OCI-LY7 (cell line): ENCODE measurements at regions not wholly inside any gene's neighbourhood (a gene's known extent, or its start where the extent isn't known, plus 50 kb on each side); places are given as distances from the start of the nearest gene placed in this dataset.

ENCODE experiments used
- BruUV-seq: library from RNA; stranded (reverse); fragments of 400-500 nt; replicated peaks from 2 replicates; lab custom pipeline; 2021; lab: Mats Ljungman, UMichigan
- CTCF ChIA-PET: fragments of 300-600 bp; sonication (Branson Sonifier 250); formaldehyde crosslinking; loops from one replicate; lab custom pipeline; 2022; ENCODE audit warnings: antibody characterized with exemption; ENCODE audit not compliant: unreplicated experiment; lab: Charles Lee
- POLR2A ChIA-PET: fragments of 300-600 bp; sonication (Branson Sonifier 250); formaldehyde crosslinking; loops from one replicate; lab custom pipeline; 2022; ENCODE audit warnings: antibody characterized with exemption; lab: Charles Lee
- DNase-seq: peaks from one replicate; pipeline ENCODE4 v3.0.0-alpha.2; 2015; ENCODE audit warnings: low spot score
- H2AFZ ChIP-seq: fragments of 200-600 bp; sonication (generic), shearing (Covaris generic); 2 replicates; pipeline ENCODE4 v1.6.1; 2014; ENCODE audit warnings: mild to moderate bottlenecking, antibody characterized with exemption, low read length, moderate library complexity
- H3K27ac ChIP-seq: fragments of 200-600 bp; sonication (generic); 2 replicates; pipeline ENCODE4 v1.5.1; 2014; ENCODE audit warnings: mixed run types, low read depth, mild to moderate bottlenecking, moderate library complexity, low read length, inconsistent platforms; ENCODE audit not compliant: poor library complexity, severe bottlenecking
- H3K36me3 ChIP-seq: fragments of 200-600 bp; sonication (generic); 2 replicates; pipeline ENCODE4 v1.6.1; 2014; ENCODE audit warnings: mild to moderate bottlenecking, antibody characterized with exemption, low read length, moderate library complexity, mixed read lengths; ENCODE audit not compliant: insufficient read depth
- H3K4me1 ChIP-seq: fragments of 200-600 bp; sonication (generic); 2 replicates; pipeline ENCODE4 v1.5.1; 2014; ENCODE audit warnings: mild to moderate bottlenecking, low read length; ENCODE audit not compliant: insufficient read depth, poor library complexity, severe bottlenecking
- H3K4me2 ChIP-seq: fragments of 200-600 bp; sonication (generic); 2 replicates; pipeline ENCODE4 v1.6.1; 2014; ENCODE audit warnings: mild to moderate bottlenecking, low read length
- H3K4me3 ChIP-seq: fragments of 200-600 bp; sonication (generic); 2 replicates; pipeline ENCODE4 v1.5.1; 2014; ENCODE audit warnings: mild to moderate bottlenecking, low read depth, low read length; ENCODE audit not compliant: poor library complexity, severe bottlenecking
- H3K79me2 ChIP-seq: fragments of 200-600 bp; sonication (generic); 2 replicates; pipeline ENCODE4 v1.6.1; 2016; ENCODE audit warnings: low read depth, mild to moderate bottlenecking, low read length, moderate library complexity, mixed read lengths; ENCODE audit not compliant: insufficient read depth
- H3K9me2 ChIP-seq: fragments of 200-600 bp; sonication (generic); 2 replicates; pipeline ENCODE4 v1.6.1; 2016; ENCODE audit warnings: mild to moderate bottlenecking, low read length, mixed read lengths; ENCODE audit not compliant: insufficient read depth
- H3K9me3 ChIP-seq: fragments of 200-600 bp; sonication (generic); 2 replicates; pipeline ENCODE4 v1.6.1; 2014; ENCODE audit warnings: mild to moderate bottlenecking, mixed run types, low read length, mixed read lengths
- H4K20me1 ChIP-seq: fragments of 200-600 bp; sonication (generic); 2 replicates; pipeline ENCODE4 v1.6.1; 2014; ENCODE audit warnings: mild to moderate bottlenecking, antibody characterized with exemption, low read length, moderate library complexity, mixed read lengths; ENCODE audit not compliant: insufficient read depth
- EZH2phosphoT487 ChIP-seq: fragments of 200-600 bp; sonication (generic); IDR thresholded peaks from 2 replicates; pipeline ENCODE4 v1.6.1; 2018; ENCODE audit warnings: low read depth, borderline replicate concordance, mild to moderate bottlenecking, mixed run types, antibody characterized with exemption, low read length, moderate library complexity, mixed read lengths
- intact Hi-C: fragments of 100-400 bp; cut with micrococcal nuclease; formaldehyde crosslinking; loops from one replicate; pipeline ENCODE4 v1.10.0; 2022; ENCODE audit not compliant: unreplicated experiment
- TF ChIP-seq, protein P1 (sequence below): fragments of 200-600 bp; sonication (generic); conservative IDR thresholded peaks from 2 replicates; pipeline ENCODE4 v1.5.1; 2014; ENCODE audit warnings: mild to moderate bottlenecking, antibody characterized with exemption, low read length, moderate library complexity, mixed read lengths

DNA sequence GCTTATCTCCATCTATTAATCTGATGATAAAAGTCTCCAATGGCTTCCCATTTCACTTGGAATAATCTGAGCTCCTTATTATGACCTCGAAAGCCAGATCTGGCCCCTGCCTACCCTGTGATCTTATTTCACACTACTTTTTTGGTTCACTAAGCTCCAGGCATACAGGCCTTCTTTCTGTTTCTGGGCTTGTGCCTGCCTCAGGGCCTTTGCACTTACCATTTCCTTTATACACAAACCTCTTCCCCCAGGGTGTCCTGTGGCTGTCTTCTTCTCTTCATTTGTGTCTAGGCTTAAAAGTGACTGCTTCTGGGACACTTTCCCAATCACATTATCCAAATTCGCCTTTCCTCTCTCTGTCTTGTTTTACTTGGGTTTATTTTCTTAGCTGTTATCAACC, 478.8 kb downstream of the LRIG3 start:
- ChIA-PET CTCF (no interaction called here), POLR2A (no interaction called here)
- Histone ChIP-seq H3K9me2 (no peaks in the 10 kb centered on the region), H3K79me2 (no peaks in the 10 kb centered on the region), H2AFZ (no peak overlapping the region), H3K4me1 (no peaks in the 10 kb centered on the region), H3K36me3 (no peaks in the 10 kb centered on the region), H4K20me1 (no peaks in the 10 kb centered on the region), H3K9me3 (no peaks in the 10 kb centered on the region), H3K4me2 (no peak overlapping the region), H3K4me3 (no peak overlapping the region), H3K27ac (no peak overlapping the region)
- intact Hi-C loops, result no loop called here
- BruUV-seq, result no TSS peak
- TF ChIP-seq, protein P1, sequence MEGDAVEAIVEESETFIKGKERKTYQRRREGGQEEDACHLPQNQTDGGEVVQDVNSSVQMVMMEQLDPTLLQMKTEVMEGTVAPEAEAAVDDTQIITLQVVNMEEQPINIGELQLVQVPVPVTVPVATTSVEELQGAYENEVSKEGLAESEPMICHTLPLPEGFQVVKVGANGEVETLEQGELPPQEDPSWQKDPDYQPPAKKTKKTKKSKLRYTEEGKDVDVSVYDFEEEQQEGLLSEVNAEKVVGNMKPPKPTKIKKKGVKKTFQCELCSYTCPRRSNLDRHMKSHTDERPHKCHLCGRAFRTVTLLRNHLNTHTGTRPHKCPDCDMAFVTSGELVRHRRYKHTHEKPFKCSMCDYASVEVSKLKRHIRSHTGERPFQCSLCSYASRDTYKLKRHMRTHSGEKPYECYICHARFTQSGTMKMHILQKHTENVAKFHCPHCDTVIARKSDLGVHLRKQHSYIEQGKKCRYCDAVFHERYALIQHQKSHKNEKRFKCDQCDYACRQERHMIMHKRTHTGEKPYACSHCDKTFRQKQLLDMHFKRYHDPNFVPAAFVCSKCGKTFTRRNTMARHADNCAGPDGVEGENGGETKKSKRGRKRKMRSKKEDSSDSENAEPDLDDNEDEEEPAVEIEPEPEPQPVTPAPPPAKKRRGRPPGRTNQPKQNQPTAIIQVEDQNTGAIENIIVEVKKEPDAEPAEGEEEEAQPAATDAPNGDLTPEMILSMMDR, result no peak
- TF ChIP-seq EZH2phosphoT487, result no peak
- no peak for DNase-seq

DNA sequence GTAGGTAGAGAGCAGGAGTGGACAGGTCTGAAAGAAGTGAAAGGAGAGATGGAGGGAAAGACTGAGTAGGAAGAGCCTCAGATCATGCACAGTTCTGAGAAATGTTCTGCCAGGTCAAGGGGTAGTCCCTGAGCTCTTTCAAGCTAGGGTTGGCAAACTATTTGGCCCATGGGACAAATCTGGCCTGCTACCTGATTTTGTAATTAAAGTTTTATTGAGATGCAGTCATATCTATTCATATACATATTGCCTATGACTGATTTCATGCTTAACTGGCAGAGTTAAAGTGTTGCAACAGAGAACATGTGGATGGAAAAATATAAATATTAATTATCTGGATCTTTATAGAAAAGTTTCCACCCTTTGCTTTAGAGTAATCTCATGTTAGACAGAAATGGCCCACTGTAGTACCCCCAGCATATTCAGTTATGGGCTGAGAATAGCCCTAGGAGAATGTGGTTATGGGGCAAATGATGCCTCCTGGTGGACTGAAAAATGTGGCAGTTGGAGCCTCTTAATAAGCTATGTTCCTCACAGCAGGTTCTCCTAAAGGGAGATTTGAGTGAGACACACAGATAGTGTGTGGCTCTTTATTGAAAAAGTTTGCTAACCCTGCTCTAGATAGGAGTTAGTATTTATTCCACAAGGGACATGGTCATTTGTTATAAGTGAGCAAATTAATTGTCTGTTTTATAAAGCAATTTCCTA, 476.9 kb downstream of the LRIG3 start:
- TF ChIP-seq EZH2phosphoT487, result no peak
- TF ChIP-seq, protein P1, result peak; percentile 67
- no peaks in the 10 kb centered on the region for H3K4me1 ChIP-seq
- no peak overlapping the region for H2AFZ ChIP-seq
- peak; percentile 11 for DNase-seq
- H4K20me1 ChIP-seq, result no peaks in the 10 kb centered on the region
- no TSS peak for BruUV-seq
- no peaks in the 10 kb centered on the region for H3K79me2 ChIP-seq
- ChIA-PET CTCF (no interaction called here), POLR2A (no interaction called here)
- H3K9me3 ChIP-seq, result no peaks in the 10 kb centered on the region
- intact Hi-C loops, result no loop called here
- no peak overlapping the region for H3K4me2 ChIP-seq
- no peaks in the 10 kb centered on the region for H3K9me2 ChIP-seq
- no peaks in the 10 kb centered on the region for H3K36me3 ChIP-seq
- no peak overlapping the region for H3K4me3 ChIP-seq
- H3K27ac ChIP-seq, result no peak overlapping the region

DNA sequence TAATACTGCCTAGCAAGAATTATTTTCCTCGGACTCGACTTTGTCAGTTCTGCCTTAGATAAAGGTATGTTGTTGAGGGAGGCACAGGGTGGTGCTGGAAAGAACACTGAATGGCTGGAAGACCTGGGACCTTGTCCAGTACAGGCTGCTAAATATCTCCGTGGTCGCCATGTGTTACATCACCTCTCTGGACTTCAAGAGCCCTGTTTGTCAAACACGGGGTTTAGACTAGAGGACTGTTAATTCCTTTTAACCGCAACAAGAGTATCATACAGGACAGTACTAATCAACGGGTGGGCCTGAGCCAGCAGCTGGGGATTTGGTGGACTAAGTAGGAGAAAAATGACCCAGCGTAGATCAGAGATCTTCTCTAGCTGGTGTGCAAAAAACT, 476.3 kb downstream of the LRIG3 start:
- Histone ChIP-seq H3K4me3 (no peak overlapping the region), H3K9me3 (no peaks in the 10 kb centered on the region), H3K36me3 (no peaks in the 10 kb centered on the region), H2AFZ (no peak overlapping the region), H3K27ac (no peak overlapping the region), H3K9me2 (no peaks in the 10 kb centered on the region), H3K4me2 (no peak overlapping the region), H4K20me1 (no peaks in the 10 kb centered on the region), H3K79me2 (no peaks in the 10 kb centered on the region), H3K4me1 (no peaks in the 10 kb centered on the region)
- ChIA-PET CTCF (no interaction called here), POLR2A (no interaction called here)
- TF ChIP-seq, protein P1, result no peak
- TF ChIP-seq EZH2phosphoT487, result no peak
- BruUV-seq, result no TSS peak
- DNase-seq, result no peak
- intact Hi-C loops, result no loop called here
